ENCODE measurements at regions not wholly inside any gene's neighbourhood (a gene's known extent, or its start where the extent isn't known, plus 50 kb on each side); places are given as distances from the start of the nearest gene placed in this dataset.

GRCh38 chrX:78452356-78452755 is 124.9 kb upstream of the CYSLTR1 start:
- Histone ChIP-seq H3K36me3 (ENCODE audit: control insufficient read depth in 2 of 2, extremely low read depth in 1 of 2, insufficient read depth in 2 of 2, low read length in 2 of 2) (no peaks in the 10 kb centered on the region), H3K9me1 (ENCODE audit: control insufficient read depth, extremely low read depth, insufficient read depth, low read length) (no peaks in the 10 kb centered on the region), H3K9ac (ENCODE audit: control insufficient read depth, extremely low read depth, insufficient read depth, low read length) (no peak overlapping the region), H3K4me1 (ENCODE audit: control insufficient read depth, extremely low read depth, insufficient read depth, low read length) (no peaks in the 10 kb centered on the region), H3K27ac (ENCODE audit: control insufficient read depth, insufficient read depth, low read length) (no peak overlapping the region), H2AFZ (ENCODE audit: control insufficient read depth, low read length) (no peak overlapping the region), H4K20me1 (ENCODE audit: control insufficient read depth, extremely low read depth, insufficient read depth, low read length) (no peaks in the 10 kb centered on the region), H3K9me3 (ENCODE audit: control insufficient read depth, low read depth, low read length) (no peaks in the 10 kb centered on the region), H3K4me2 (ENCODE audit: control insufficient read depth, extremely low read depth, insufficient read depth, low read depth, low read length) (no peak overlapping the region), H3K79me2 (ENCODE audit: control insufficient read depth, insufficient read depth, low read length) (no peaks in the 10 kb centered on the region), H3K27me3 (ENCODE audit: control insufficient read depth, extremely low read depth, insufficient read depth, low read length) (no peaks in the 10 kb centered on the region), H3K4me3 (ENCODE audit: control insufficient read depth in 2 of 3, extremely low read depth in 1 of 3, insufficient read depth in 2 of 3, low read depth in 1 of 3, low read length in 3 of 3) (no peak overlapping the region)
- dilution Hi-C loops (cut with MboI; ENCODE audit: extremely low pct_ligation_motif_present, low sequenced_read_pairs) = no loop called here
- TF ChIP-seq, protein P1, sequence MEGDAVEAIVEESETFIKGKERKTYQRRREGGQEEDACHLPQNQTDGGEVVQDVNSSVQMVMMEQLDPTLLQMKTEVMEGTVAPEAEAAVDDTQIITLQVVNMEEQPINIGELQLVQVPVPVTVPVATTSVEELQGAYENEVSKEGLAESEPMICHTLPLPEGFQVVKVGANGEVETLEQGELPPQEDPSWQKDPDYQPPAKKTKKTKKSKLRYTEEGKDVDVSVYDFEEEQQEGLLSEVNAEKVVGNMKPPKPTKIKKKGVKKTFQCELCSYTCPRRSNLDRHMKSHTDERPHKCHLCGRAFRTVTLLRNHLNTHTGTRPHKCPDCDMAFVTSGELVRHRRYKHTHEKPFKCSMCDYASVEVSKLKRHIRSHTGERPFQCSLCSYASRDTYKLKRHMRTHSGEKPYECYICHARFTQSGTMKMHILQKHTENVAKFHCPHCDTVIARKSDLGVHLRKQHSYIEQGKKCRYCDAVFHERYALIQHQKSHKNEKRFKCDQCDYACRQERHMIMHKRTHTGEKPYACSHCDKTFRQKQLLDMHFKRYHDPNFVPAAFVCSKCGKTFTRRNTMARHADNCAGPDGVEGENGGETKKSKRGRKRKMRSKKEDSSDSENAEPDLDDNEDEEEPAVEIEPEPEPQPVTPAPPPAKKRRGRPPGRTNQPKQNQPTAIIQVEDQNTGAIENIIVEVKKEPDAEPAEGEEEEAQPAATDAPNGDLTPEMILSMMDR (optimal IDR thresholded peaks at IDR 0.05 in 1 of 3, IDR thresholded peaks at IDR 0.05 in 1 of 3, conservative IDR thresholded peaks at IDR 0.05 in 1 of 3; ENCODE audit: extremely low read depth in 1 of 3, insufficient read depth in 2 of 3, low read length in 3 of 3) = no peak
- no peak for TF ChIP-seq EZH2 (IDR thresholded peaks at IDR 0.05; ENCODE audit: low read length)
- no peak for FAIRE-seq
- no peak for DNase-seq (ENCODE audit: low read depth, low spot score)

- FAIRE-seq (no peak), DNase-seq (ENCODE audit: low read depth, low spot score) (no peak)
- Histone ChIP-seq H3K9me1 (ENCODE audit: control insufficient read depth, extremely low read depth, insufficient read depth, low read length) (no peaks in the 10 kb centered on the region), H3K27me3 (ENCODE audit: control insufficient read depth, extremely low read depth, insufficient read depth, low read length) (no peaks in the 10 kb centered on the region), H3K4me1 (ENCODE audit: control insufficient read depth, extremely low read depth, insufficient read depth, low read length) (no peaks in the 10 kb centered on the region), H3K36me3 (ENCODE audit: control insufficient read depth in 2 of 2, extremely low read depth in 1 of 2, insufficient read depth in 2 of 2, low read length in 2 of 2) (no peaks in the 10 kb centered on the region), H3K9ac (ENCODE audit: control insufficient read depth, extremely low read depth, insufficient read depth, low read length) (no peak overlapping the region), H3K79me2 (ENCODE audit: control insufficient read depth, insufficient read depth, low read length) (no peaks in the 10 kb centered on the region), H3K9me3 (ENCODE audit: control insufficient read depth, low read depth, low read length) (no peaks in the 10 kb centered on the region), H2AFZ (ENCODE audit: control insufficient read depth, low read length) (no peak overlapping the region), H3K4me3 (ENCODE audit: control insufficient read depth in 2 of 3, extremely low read depth in 1 of 3, insufficient read depth in 2 of 3, low read depth in 1 of 3, low read length in 3 of 3) (no peak overlapping the region), H3K27ac (ENCODE audit: control insufficient read depth, insufficient read depth, low read length) (no peak overlapping the region), H3K4me2 (ENCODE audit: control insufficient read depth, extremely low read depth, insufficient read depth, low read depth, low read length) (no peak overlapping the region), H4K20me1 (ENCODE audit: control insufficient read depth, extremely low read depth, insufficient read depth, low read length) (no peaks in the 10 kb centered on the region)
- TF ChIP-seq EZH2 (IDR thresholded peaks at IDR 0.05; ENCODE audit: low read length) = no peak
- TF ChIP-seq, protein P1 (optimal IDR thresholded peaks at IDR 0.05 in 1 of 3, IDR thresholded peaks at IDR 0.05 in 1 of 3, conservative IDR thresholded peaks at IDR 0.05 in 1 of 3; ENCODE audit: extremely low read depth in 1 of 3, insufficient read depth in 2 of 3, low read length in 3 of 3) = no peak
- dilution Hi-C loops (cut with MboI; ENCODE audit: extremely low pct_ligation_motif_present, low sequenced_read_pairs) = no loop called here
Measured at GRCh38 chrX:78437621-78438020, 110.2 kb upstream of the CYSLTR1 start.

All from keratinocyte (primary cell).